ENCODE measurements at regions not wholly inside any gene's neighbourhood (a gene's known extent, or its start where the extent isn't known, plus 50 kb on each side); places are given as distances from the start of the nearest gene placed in this dataset.

DNA sequence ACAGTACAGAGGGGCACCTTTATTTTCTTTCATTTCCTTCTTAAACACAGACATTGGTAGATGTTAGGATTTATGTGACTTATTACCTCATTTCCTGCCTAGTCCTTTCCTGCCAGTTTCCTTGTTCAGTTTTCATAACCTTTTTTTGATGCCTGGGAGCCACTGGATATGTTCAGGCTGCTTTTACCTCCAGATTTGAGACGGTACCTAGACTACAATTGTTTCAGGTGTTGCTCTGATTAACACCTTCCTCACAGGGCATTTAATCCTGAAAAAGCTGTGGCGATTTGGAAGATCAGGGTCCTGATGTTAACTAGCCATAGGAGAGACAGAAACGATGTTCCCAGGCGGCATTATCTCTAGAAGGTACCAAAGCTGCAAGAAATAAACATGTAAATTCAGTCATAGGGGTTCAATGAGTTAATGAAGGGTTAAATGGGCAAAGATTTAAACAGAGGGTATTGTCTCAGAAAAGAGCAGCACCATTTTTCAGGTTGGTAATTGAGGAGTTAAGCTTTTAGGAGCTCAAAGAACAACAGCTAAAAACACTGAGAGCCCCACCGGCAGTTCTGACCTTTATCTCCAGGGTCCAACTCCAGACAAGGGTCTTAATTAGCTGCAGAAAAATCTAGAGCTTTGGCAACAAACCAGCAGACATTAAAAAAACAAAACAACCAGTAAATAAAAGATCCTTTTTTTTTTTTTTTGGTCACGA is 93.3 kb downstream of the HRH4 start:
- Histone ChIP-seq H3K36me3 (replicated peaks in 1 of 2) (no peaks in the 10 kb centered on the region), H3K27ac (no peak overlapping the region), H3K4me1 (replicated peaks in 1 of 2) (no peaks in the 10 kb centered on the region), H3K4me3 (no peak overlapping the region), H3K27me3 (no peaks in the 10 kb centered on the region), H3K9me3 (replicated peaks in 1 of 3) (no peaks in the 10 kb centered on the region)
- DNase-seq, result no peak
- 55 to 59% (median 58%) methylated on average over 6 of the region's 6 CpGs for WGBS, 4 donors
- TF ChIP-seq POLR2A (IDR thresholded peaks at IDR 0.05), result no peak
- TF ChIP-seq, protein P1, sequence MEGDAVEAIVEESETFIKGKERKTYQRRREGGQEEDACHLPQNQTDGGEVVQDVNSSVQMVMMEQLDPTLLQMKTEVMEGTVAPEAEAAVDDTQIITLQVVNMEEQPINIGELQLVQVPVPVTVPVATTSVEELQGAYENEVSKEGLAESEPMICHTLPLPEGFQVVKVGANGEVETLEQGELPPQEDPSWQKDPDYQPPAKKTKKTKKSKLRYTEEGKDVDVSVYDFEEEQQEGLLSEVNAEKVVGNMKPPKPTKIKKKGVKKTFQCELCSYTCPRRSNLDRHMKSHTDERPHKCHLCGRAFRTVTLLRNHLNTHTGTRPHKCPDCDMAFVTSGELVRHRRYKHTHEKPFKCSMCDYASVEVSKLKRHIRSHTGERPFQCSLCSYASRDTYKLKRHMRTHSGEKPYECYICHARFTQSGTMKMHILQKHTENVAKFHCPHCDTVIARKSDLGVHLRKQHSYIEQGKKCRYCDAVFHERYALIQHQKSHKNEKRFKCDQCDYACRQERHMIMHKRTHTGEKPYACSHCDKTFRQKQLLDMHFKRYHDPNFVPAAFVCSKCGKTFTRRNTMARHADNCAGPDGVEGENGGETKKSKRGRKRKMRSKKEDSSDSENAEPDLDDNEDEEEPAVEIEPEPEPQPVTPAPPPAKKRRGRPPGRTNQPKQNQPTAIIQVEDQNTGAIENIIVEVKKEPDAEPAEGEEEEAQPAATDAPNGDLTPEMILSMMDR (IDR thresholded peaks at IDR 0.05), result no peak
- intact Hi-C loops (cut with DNase I), result no loop called here

DNA sequence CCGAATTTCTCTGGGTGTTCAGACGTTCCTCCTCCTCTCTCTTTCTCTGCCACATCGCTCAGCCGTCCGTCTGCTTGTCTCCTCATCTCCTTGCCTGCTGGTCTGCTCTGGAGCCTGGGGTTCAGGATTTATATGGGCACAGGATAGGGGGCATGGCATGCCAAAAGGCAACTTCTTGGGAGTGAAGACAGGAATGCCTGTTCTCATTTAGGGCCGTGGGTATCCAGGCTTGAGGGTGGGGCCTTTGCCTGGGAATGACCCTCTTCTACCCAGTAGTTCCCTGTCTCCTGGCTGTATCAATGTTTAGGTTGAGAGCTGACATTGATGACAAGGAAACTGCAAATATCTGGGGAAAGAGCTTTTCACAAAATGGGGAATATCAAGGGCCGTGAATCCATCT is 98.0 kb downstream of the HRH4 start:
- H3K36me3 ChIP-seq (replicated peaks in 1 of 2), result no peaks in the 10 kb centered on the region
- intact Hi-C loops (cut with DNase I), result no loop called here
- H3K27ac ChIP-seq, result no peak overlapping the region
- no peaks in the 10 kb centered on the region for H3K4me1 ChIP-seq (replicated peaks in 1 of 2)
- WGBS, 4 donors, result 58 to 69% (median 65%) methylated on average over 7 of the region's 7 CpGs
- TF ChIP-seq POLR2A (IDR thresholded peaks at IDR 0.05), result no peak
- TF ChIP-seq, protein P1 (IDR thresholded peaks at IDR 0.05), result no peak
- H3K9me3 ChIP-seq (replicated peaks in 1 of 3), result no peaks in the 10 kb centered on the region
- peaks cover 7% of the 10 kb centered on the region for H3K27me3 ChIP-seq
- no peak for DNase-seq
- no peak overlapping the region for H3K4me3 ChIP-seq

DNA sequence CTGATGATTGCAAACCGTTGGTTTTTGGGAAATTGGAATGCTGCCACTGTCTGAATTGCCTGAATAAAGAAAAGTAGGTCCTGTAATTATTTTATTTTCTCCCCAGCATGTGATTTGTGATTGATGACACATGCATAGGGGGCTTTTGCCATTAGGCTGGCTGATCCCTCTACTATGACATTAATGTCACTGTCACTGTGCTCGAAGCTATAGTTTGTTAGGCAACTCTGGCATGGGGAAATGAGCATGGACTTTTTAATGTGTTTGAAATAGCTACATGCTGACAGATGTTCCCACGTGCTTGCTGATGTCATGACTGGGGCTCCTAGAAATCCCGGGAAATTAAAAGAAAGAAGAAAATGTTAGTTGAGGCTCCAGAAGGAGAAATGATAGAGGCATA is 99.1 kb downstream of the HRH4 start:
- no peaks in the 10 kb centered on the region for H3K36me3 ChIP-seq (replicated peaks in 1 of 2)
- no peak for TF ChIP-seq POLR2A (IDR thresholded peaks at IDR 0.05)
- TF ChIP-seq, protein P1 (IDR thresholded peaks at IDR 0.05), result no peak
- H3K4me1 ChIP-seq (replicated peaks in 1 of 2), result no peaks in the 10 kb centered on the region
- H3K27ac ChIP-seq, result no peak overlapping the region
- no peaks in the 10 kb centered on the region for H3K9me3 ChIP-seq (replicated peaks in 1 of 3)
- H3K27me3 ChIP-seq, result peaks cover 7% of the 10 kb centered on the region
- intact Hi-C loops (cut with DNase I), result no loop called here
- no peak overlapping the region for H3K4me3 ChIP-seq
- no peak for DNase-seq
- WGBS, 4 donors, result 42 to 52% (median 46%) methylated on average over 4 of the region's 4 CpGs

DNA sequence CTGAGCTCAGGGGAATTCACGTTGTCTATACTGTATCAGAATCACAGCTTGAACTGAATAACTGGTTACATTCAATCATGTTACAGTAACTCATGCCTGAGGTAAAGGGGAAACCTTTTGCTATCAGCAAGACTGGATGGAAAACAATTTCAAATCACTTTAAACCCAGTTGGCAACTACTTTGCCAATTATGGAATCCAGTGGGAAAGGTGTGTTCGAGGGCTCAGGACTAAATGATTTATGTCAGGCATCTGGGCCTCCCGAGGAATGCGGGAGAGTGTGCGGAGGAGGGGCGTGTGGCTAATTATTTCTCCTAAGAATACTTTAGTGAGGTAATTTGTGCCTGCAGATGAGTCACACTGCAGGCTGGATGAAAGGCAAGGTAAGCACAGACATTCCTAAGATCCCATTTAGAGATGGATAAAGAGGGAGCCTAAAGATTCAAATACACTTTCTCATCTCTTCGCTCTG is 100.1 kb downstream of the HRH4 start:
- Histone ChIP-seq H3K4me3 (no peak overlapping the region), H3K27me3 (peaks cover 7% of the 10 kb centered on the region), H3K27ac (no peak overlapping the region), H3K4me1 (replicated peaks in 1 of 2) (no peaks in the 10 kb centered on the region), H3K9me3 (replicated peaks in 1 of 3) (no peaks in the 10 kb centered on the region), H3K36me3 (replicated peaks in 1 of 2) (no peaks in the 10 kb centered on the region)
- TF ChIP-seq, protein P1 (IDR thresholded peaks at IDR 0.05), result no peak
- no peak for TF ChIP-seq POLR2A (IDR thresholded peaks at IDR 0.05)
- no peak for DNase-seq
- intact Hi-C loops (cut with DNase I), result no loop called here
- 46 to 55% (median 47%) methylated on average over 7 of the region's 7 CpGs for WGBS, 4 donors

All from adrenal gland (tissue), 9 donors.